ENCODE measurements at regions not wholly inside any gene's neighbourhood (a gene's known extent, or its start where the extent isn't known, plus 50 kb on each side); places are given as distances from the start of the nearest gene placed in this dataset.

GRCh38 chr5:174483411-174483810, 241.0 kb upstream of the MSX2 start:
- no peak for DNase-seq (ENCODE audit: low read depth)
- H3K4me3 ChIP-seq (ENCODE audit: control insufficient read depth, low read depth, low read length) = no peak overlapping the region
- no peak for TF ChIP-seq CTCF (conservative IDR thresholded peaks at IDR 0.05; ENCODE audit: control insufficient read depth, insufficient read depth, low read depth, low read length)

- DNase-seq (ENCODE audit: low read depth) = no peak
- H3K4me3 ChIP-seq (ENCODE audit: control insufficient read depth, low read depth, low read length) = no peak overlapping the region
- TF ChIP-seq CTCF (conservative IDR thresholded peaks at IDR 0.05; ENCODE audit: control insufficient read depth, insufficient read depth, low read depth, low read length) = no peak
Measured at GRCh38 chr5:174489215-174489614, 235.2 kb upstream of the MSX2 start.

GRCh38 chr5:174489920-174490597, 234.3 kb upstream of the MSX2 start:
- no peak for TF ChIP-seq CTCF (conservative IDR thresholded peaks at IDR 0.05; ENCODE audit: control insufficient read depth, insufficient read depth, low read depth, low read length)
- H3K4me3 ChIP-seq (ENCODE audit: control insufficient read depth, low read depth, low read length) = no peak overlapping the region
- DNase-seq (ENCODE audit: low read depth) = no peak

- H3K4me3 ChIP-seq (ENCODE audit: control insufficient read depth, low read depth, low read length) = no peak overlapping the region
- no peak for TF ChIP-seq CTCF (conservative IDR thresholded peaks at IDR 0.05; ENCODE audit: control insufficient read depth, insufficient read depth, low read depth, low read length)
- no peak for DNase-seq (ENCODE audit: low read depth)
Measured at GRCh38 chr5:174490728-174491127, 233.7 kb upstream of the MSX2 start.

GRCh38 chr5:174491265-174491664, 233.1 kb upstream of the MSX2 start:
- H3K4me3 ChIP-seq (ENCODE audit: control insufficient read depth, low read depth, low read length) = no peak overlapping the region
- TF ChIP-seq CTCF (conservative IDR thresholded peaks at IDR 0.05; ENCODE audit: control insufficient read depth, insufficient read depth, low read depth, low read length) = no peak
- no peak for DNase-seq (ENCODE audit: low read depth)

- no peak for TF ChIP-seq CTCF (conservative IDR thresholded peaks at IDR 0.05; ENCODE audit: control insufficient read depth, insufficient read depth, low read depth, low read length)
- no peak for DNase-seq (ENCODE audit: low read depth)
- H3K4me3 ChIP-seq (ENCODE audit: control insufficient read depth, low read depth, low read length) = no peak overlapping the region
Measured at GRCh38 chr5:174491761-174492350, 232.5 kb upstream of the MSX2 start.

Data from fibroblast of mammary gland (primary cell).